IPS DF 6.9 (cell line): ENCODE measurements at regions not wholly inside any gene's neighbourhood (a gene's known extent, or its start where the extent isn't known, plus 50 kb on each side); places are given as distances from the start of the nearest gene placed in this dataset.
"Not testable (repeated sequence)": the region's sequence is repeated elsewhere in the genome, so short reads cannot be mapped to it uniquely, and the experiment has no call there.

Experiments used
- DNase-seq: peaks from one replicate; pipeline ENCODE4 v3.0.0-alpha.2; 2013; ENCODE audit warnings: low read depth, low spot score
- H3K27ac ChIP-seq: one replicate; pipeline ENCODE4 v1.5.1; 2013; ENCODE audit warnings: low read length, control low read depth
- H3K27me3 ChIP-seq: 2 replicates; pipeline ENCODE4 v1.6.1; 2013; ENCODE audit warnings: mild to moderate bottlenecking, low read length; ENCODE audit not compliant: control insufficient read depth, insufficient read depth
- H3K36me3 ChIP-seq: 2 replicates; pipeline ENCODE4 v1.6.1; 2013; ENCODE audit warnings: low read length; ENCODE audit not compliant: control insufficient read depth, insufficient read depth
- H3K4me1 ChIP-seq: 2 replicates; pipeline ENCODE4 v1.6.1; 2013; ENCODE audit warnings: low read length; ENCODE audit not compliant: control insufficient read depth, insufficient read depth
- H3K4me3 ChIP-seq: 2 replicates; pipeline ENCODE4 v1.5.1; 2013; ENCODE audit warnings: mild to moderate bottlenecking, low read length
- H3K9me3 ChIP-seq: 2 replicates; pipeline ENCODE4 v1.6.1; 2013; ENCODE audit warnings: low read length, inconsistent platforms; ENCODE audit not compliant: control insufficient read depth, insufficient read depth
- WGBS: extraction: QIAGEN DNeasy Blood & Tissue Kit; methylation state at CpG from one replicate; pipeline ENCODE4 v1.1.7; 2013; ENCODE audit warnings: mixed read lengths, missing lambda C conversion rate; ENCODE audit not compliant: insufficient read length, insufficient coverage; 5-methylcytosine and 5-hydroxymethylcytosine counted together

GRCh38 chr9:41075671-41076070 is 52.8 kb downstream of the FOXD4L6 start:
- not testable (repeated sequence) for H3K9me3 ChIP-seq, DNase-seq, H3K4me1 ChIP-seq, H3K36me3 ChIP-seq, H3K4me3 ChIP-seq, H3K27ac ChIP-seq, H3K27me3 ChIP-seq
- no CpG with 5 or more reads among the region's 1 CpG for WGBS

- not testable (repeated sequence) for H3K36me3 ChIP-seq, H3K27me3 ChIP-seq, H3K9me3 ChIP-seq, H3K4me1 ChIP-seq, DNase-seq, H3K27ac ChIP-seq
- peak overlapping the region; percentile 20; the same call in 1 of the 2 replicates for H3K4me3 ChIP-seq
- WGBS = no CpG with 5 or more reads among the region's 63 CpGs
Measured at GRCh38 chr9:41074356-41074942, 54.0 kb downstream of the FOXD4L6 start.

- H3K27ac ChIP-seq, H3K9me3 ChIP-seq, H3K36me3 ChIP-seq, H3K27me3 ChIP-seq, DNase-seq, H3K4me3 ChIP-seq, H3K4me1 ChIP-seq: not testable (repeated sequence)
- no CpG with 5 or more reads among the region's 39 CpGs for WGBS
Measured at GRCh38 chr9:41073471-41074243, 54.8 kb downstream of the FOXD4L6 start.

GRCh38 chr9:41064125-41064795 is 64.2 kb downstream of the FOXD4L6 start:
- no CpG with 5 or more reads among the region's 8 CpGs for WGBS
- H3K36me3 ChIP-seq, H3K27me3 ChIP-seq, H3K9me3 ChIP-seq, H3K4me1 ChIP-seq, H3K4me3 ChIP-seq, H3K27ac ChIP-seq, DNase-seq: not testable (repeated sequence)

- not testable (repeated sequence) for H3K27ac ChIP-seq, H3K27me3 ChIP-seq, H3K36me3 ChIP-seq, H3K4me1 ChIP-seq, H3K4me3 ChIP-seq, H3K9me3 ChIP-seq, DNase-seq
- WGBS = no CpG with 5 or more reads among the region's 5 CpGs
Measured at GRCh38 chr9:41063243-41063642, 65.2 kb downstream of the FOXD4L6 start.

- not testable (repeated sequence) for H3K4me3 ChIP-seq, H3K9me3 ChIP-seq, H3K36me3 ChIP-seq, H3K27ac ChIP-seq, H3K4me1 ChIP-seq, DNase-seq, H3K27me3 ChIP-seq
- no CpG with 5 or more reads among the region's 1 CpG for WGBS
Measured at GRCh38 chr9:41059603-41060002, 68.9 kb downstream of the FOXD4L6 start.

GRCh38 chr9:41053666-41054363 is 74.7 kb downstream of the FOXD4L6 start:
- not testable (repeated sequence) for H3K27me3 ChIP-seq, H3K27ac ChIP-seq, DNase-seq, H3K36me3 ChIP-seq, H3K9me3 ChIP-seq, H3K4me3 ChIP-seq, H3K4me1 ChIP-seq
- no CpG with 5 or more reads among the region's 4 CpGs for WGBS

- not testable (repeated sequence) for H3K9me3 ChIP-seq, H3K4me1 ChIP-seq, H3K4me3 ChIP-seq, H3K27ac ChIP-seq, H3K36me3 ChIP-seq, DNase-seq, H3K27me3 ChIP-seq
- no CpG with 5 or more reads among the region's 2 CpGs for WGBS
Measured at GRCh38 chr9:41048672-41049071, 79.8 kb downstream of the FOXD4L6 start.

- DNase-seq, H3K36me3 ChIP-seq, H3K27ac ChIP-seq: not testable (repeated sequence)
Measured at GRCh38 chr9:41047792-41048191, 80.7 kb downstream of the FOXD4L6 start.

GRCh38 chr9:41044930-41045329 is 83.6 kb downstream of the FOXD4L6 start:
- WGBS = no CpG with 5 or more reads among the region's 2 CpGs
- not testable (repeated sequence) for DNase-seq, H3K9me3 ChIP-seq, H3K27me3 ChIP-seq, H3K36me3 ChIP-seq, H3K4me1 ChIP-seq, H3K27ac ChIP-seq, H3K4me3 ChIP-seq

More at GRCh38 chr9:41047792-41048191, 80.7 kb downstream of the FOXD4L6 start:
- H3K4me1 ChIP-seq, H3K4me3 ChIP-seq, H3K27me3 ChIP-seq, H3K9me3 ChIP-seq: not testable (repeated sequence)
